ENCODE measurements at regions not wholly inside any gene's neighbourhood (a gene's known extent, or its start where the extent isn't known, plus 50 kb on each side); places are given as distances from the start of the nearest gene placed in this dataset.
"Not testable (repeated sequence)": the region's sequence is repeated elsewhere in the genome, so short reads cannot be mapped to it uniquely, and the experiment has no call there.

DNA sequence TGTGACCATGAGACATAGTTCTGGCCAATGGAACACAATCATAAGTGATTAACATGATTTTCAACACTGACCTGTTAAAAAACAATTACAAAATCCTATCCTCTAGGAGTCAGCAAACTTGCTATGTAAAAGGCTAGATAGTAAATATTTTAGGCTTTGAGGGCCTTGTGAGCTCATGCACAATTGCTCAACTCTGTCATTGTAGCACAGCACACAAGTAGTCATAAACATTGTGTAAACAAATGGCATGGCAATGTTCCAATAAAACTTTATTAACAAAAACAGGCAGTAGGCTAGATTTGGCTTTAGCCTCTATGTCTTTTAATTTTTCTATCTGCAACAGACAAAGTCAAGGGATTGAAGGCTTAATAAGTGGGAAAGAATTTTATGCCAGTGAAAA, 350.7 kb downstream of the C12orf50 start:
- FAIRE-seq: no peak

DNA sequence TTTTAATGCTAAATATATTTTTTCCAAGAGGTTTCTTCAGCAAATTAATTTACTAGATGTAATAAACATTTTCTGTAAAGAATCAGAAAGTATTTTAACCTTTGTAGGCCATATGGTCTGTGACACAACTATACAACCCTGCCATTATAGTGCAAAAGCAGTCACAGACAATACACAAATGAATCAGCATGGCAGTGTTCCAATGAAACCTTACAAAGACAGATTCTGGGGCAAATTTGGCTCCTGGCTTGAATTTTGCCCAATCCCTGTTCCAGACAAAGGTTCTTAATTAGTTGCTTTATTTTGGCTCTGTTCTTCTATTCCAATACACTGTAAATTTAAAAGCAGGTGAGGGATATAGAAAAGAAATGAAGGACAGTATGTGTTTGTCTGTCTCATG, 352.5 kb downstream of the C12orf50 start:
- no peak for FAIRE-seq

GRCh38 chr12:87671757-87672156, 357.4 kb downstream of the C12orf50 start:
- no peak for FAIRE-seq

- no peak for FAIRE-seq
Measured at GRCh38 chr12:87670448-87670847, 358.8 kb downstream of the C12orf50 start.

- no peak for FAIRE-seq
Measured at GRCh38 chr12:87667378-87667777, 361.8 kb downstream of the C12orf50 start.

DNA sequence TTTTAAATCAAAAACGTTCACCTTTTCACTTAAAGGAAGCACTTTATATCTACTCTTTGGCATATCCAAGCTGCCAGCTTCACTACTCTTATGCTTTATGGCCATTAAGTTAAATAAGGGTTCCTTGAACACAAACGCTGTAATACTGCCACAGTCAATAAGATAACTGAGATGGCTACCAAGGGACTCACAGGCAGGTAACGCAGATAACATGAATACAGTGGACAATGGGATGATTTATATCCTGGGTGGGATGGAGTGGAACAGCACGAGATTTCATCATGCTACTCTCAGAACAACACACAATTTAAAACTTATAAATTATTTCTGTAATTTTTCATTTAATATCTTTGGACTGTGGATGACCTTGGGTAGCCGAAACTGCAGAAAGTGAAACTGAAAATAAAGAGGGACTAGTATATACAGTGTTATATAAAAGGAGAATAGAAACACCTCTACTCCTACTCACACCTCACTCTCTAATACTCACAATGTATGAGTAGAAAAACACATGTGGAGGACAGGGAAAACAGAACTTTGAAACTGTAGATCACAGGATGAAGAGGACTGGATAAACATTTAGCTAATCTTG, 367.3 kb downstream of the C12orf50 start:
- no peak for FAIRE-seq

GRCh38 chr12:87660987-87661774, 368.0 kb downstream of the C12orf50 start:
- no peak for FAIRE-seq

DNA sequence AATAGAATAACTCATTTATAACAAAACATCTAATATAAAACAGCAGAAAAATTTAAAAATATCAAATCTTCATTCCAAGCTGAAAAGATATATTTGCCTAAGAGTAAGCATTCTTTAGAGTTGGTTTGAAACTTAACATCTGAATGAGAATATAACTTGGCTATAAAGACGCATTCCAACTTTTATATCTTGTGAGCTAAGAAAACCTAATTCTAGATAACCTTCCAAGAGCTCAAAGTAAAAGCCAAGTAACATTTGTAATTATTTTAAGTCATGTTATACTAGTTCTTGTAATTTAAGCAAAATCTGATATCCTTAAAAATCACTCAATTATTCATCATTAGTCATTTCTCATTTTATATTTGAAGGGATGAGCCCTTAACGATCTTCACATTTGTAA, 368.9 kb downstream of the C12orf50 start:
- FAIRE-seq: peak; percentile 29

GRCh38 chr12:87656311-87656710, 372.9 kb downstream of the C12orf50 start:
- no peak for FAIRE-seq

GRCh38 chr12:87651670-87652425, 377.4 kb downstream of the C12orf50 start:
- FAIRE-seq: no peak

GRCh38 chr12:87642245-87642644, 387.0 kb downstream of the C12orf50 start:
- FAIRE-seq: no peak

- no peak for FAIRE-seq
Measured at GRCh38 chr12:87618199-87618598, 411.0 kb downstream of the C12orf50 start.

- no peak for FAIRE-seq
Measured at GRCh38 chr12:87612996-87613395, 416.2 kb downstream of the C12orf50 start.

DNA sequence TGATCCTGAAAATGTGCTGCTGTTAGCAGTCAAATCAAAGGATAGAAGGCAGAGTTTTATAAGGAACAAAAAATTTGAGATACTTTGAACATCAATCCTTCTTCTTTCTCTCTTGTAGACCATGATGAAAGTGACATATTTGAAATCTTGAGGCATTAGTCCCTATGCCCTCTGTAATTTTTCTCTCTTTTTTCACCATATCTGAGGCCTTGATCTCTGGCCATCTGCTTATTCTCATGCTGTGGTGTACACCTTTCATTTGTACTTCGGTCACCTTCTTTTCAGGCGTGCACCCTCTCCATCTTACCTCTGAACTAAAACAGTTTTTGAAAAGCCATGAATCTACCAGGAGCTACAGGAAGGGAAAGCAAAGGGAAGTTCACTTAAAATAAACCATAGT, 420.9 kb downstream of the C12orf50 start:
- no peak for FAIRE-seq

DNA sequence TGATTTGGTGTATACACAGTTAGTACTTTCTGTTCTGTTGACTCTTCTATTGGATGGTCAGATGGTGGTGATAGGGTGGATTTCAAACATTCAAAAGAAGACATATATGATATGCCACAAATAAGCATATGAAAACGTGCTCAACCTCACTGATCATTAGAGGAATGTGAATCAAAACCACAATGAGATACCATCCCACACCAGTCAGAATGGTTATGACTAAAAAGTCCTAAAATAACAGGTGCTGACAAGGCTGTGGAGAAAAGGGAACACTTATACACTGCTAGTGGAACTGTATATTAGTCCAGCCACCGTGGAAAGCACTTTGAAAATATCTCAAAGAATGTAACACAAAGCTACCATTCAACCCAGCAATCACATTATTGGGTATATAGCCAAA, 425.5 kb downstream of the C12orf50 start:
- no peak for FAIRE-seq

DNA sequence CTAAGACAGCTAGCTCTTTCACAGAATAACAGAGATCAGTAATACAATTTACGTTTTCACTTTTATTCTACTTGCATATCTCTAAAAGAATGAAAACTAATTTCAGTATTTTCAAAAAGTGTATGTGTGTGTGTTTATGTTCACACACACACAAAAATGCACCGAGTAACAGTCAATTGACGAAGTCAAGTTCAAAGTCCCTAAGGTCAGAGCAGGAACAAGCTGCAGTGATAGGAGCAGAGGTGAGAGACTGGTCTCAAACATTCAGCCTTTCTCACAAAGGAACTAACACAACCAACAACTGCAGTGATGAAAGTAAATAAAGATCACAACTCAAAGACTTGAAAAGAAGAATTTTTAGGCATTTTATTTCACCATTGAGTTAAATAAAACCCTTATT, 429.7 kb downstream of the C12orf50 start:
- FAIRE-seq: no peak

GRCh38 chr12:87597114-87597513, 432.1 kb downstream of the C12orf50 start:
- no peak for FAIRE-seq

GRCh38 chr12:87596636-87597035, 432.6 kb downstream of the C12orf50 start:
- FAIRE-seq: no peak

DNA sequence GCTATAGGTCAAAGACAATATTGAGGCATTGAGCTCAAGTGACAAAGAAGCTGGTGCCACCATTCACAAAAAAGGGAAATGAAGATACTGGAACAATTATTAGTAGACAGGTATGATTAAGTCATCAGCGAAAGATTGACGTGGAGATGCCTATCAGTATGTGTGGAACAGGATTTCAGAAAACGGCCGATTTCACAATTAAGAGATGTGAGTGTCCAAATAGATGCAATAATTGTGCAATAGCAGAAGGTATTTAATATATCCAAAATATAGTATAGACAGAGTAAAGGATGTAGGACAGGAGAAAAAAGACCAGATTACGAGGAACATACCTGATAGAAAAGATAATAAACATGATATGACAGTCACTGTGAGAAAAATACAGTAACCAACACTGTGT, 433.1 kb downstream of the C12orf50 start:
- no peak for FAIRE-seq

DNA sequence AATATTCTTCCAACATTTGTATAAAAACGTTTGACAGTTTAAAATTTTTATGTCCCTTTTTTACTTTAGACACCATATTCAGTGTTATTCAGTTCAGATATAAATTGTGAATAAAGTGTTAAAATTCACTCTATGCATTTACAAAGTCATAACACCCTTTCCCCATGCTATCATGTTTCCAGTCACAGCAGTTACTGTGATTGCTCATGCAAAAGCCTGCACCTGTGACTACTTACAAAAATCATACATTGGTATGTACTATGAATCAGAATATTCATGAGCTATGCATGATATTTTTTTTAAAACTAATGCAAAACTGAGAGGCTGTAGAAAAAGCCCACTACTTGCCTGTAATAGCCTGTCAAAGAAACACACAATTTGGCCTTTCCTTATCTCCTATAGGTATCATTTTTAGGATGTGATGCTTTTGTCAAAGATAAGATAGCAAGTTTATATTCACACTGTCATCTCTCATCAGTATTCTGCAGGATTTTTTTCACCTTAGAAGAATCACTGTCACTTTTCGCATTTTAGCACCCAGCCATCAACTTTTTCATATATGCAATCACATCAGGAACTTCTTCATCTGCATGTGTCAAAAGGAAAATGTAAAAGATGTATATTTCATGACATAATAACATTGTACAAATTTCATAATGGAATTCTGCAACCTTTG, 443.2 kb downstream of the C12orf50 start:
- no peak for FAIRE-seq

- FAIRE-seq: not testable (repeated sequence)
Measured at GRCh38 chr12:87579091-87579490, 450.1 kb downstream of the C12orf50 start.

GRCh38 chr12:87575906-87576305, 453.3 kb downstream of the C12orf50 start:
- FAIRE-seq: no peak

DNA sequence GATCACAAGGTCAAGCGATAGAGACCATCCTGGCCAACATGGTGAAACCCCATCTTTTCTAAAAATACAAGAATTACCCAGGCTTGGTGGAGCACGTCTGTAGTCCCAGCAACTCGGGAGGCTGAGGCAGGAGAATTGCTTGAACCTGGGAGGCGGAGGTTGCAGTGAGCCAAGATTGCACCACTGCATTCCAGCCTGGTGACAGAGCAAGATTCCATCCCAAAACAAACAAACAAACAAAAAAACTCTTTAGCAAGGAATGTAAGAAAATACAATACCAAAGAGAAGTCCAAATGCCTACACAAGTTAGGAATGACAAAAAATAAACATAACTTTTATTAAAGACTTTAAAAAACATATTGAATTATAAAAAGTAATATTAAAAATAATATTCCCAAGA, 462.3 kb downstream of the C12orf50 start:
- not testable (repeated sequence) for FAIRE-seq
